SHP77 (cell line): ENCODE measurements at regions not wholly inside any gene's neighbourhood (a gene's known extent, or its start where the extent isn't known, plus 50 kb on each side); places are given as distances from the start of the nearest gene placed in this dataset.

ENCODE experiments used
- DNase-seq, 2 experiments: peaks; one replicate each; lab custom pipeline; 2025; lab: John Stamatoyannopoulos, UW

GRCh38 chr21:38699048-38699447, 106.7 kb upstream of the ETS2 start:
- DNase-seq = no peak

- no peak for DNase-seq
Measured at GRCh38 chr21:38702196-38702595, 103.5 kb upstream of the ETS2 start.

GRCh38 chr21:38709876-38710275, 95.9 kb upstream of the ETS2 start:
- no peak for DNase-seq

- peak; percentile 82 to 84 for DNase-seq
Measured at GRCh38 chr21:38712071-38712470, 93.7 kb upstream of the ETS2 start.

GRCh38 chr21:38712664-38713063, 93.1 kb upstream of the ETS2 start:
- DNase-seq = no peak

GRCh38 chr21:38714039-38714817, 91.5 kb upstream of the ETS2 start:
- DNase-seq = no peak

GRCh38 chr21:38714999-38715398, 90.7 kb upstream of the ETS2 start:
- no peak for DNase-seq

GRCh38 chr21:38716088-38716487, 89.6 kb upstream of the ETS2 start:
- DNase-seq = no peak

- DNase-seq = no peak
Measured at GRCh38 chr21:38716942-38717341, 88.8 kb upstream of the ETS2 start.

- DNase-seq = no peak
Measured at GRCh38 chr21:38718481-38718880, 87.2 kb upstream of the ETS2 start.

GRCh38 chr21:38720074-38720473, 85.7 kb upstream of the ETS2 start:
- no peak for DNase-seq

- no peak for DNase-seq
Measured at GRCh38 chr21:38721055-38721454, 84.7 kb upstream of the ETS2 start.

GRCh38 chr21:38721958-38722357, 83.8 kb upstream of the ETS2 start:
- DNase-seq = no peak

GRCh38 chr21:38725196-38726157, 80.3 kb upstream of the ETS2 start:
- no peak for DNase-seq

GRCh38 chr21:38726482-38726881, 79.2 kb upstream of the ETS2 start:
- DNase-seq = no peak

- no peak for DNase-seq
Measured at GRCh38 chr21:38729291-38729690, 76.4 kb upstream of the ETS2 start.

GRCh38 chr21:38729754-38730379, 75.9 kb upstream of the ETS2 start:
- no peak for DNase-seq

- DNase-seq = peak; percentile 89 to 90
Measured at GRCh38 chr21:38733972-38734546, 71.7 kb upstream of the ETS2 start.

- no peak for DNase-seq
Measured at GRCh38 chr21:38734646-38735365, 70.9 kb upstream of the ETS2 start.

GRCh38 chr21:38735626-38736206, 70.0 kb upstream of the ETS2 start:
- no peak for DNase-seq

GRCh38 chr21:38740090-38740489, 65.6 kb upstream of the ETS2 start:
- no peak for DNase-seq
